CD14-positive monocyte (primary cell): ENCODE measurements at regions not wholly inside any gene's neighbourhood (a gene's known extent, or its start where the extent isn't known, plus 50 kb on each side); places are given as distances from the start of the nearest gene placed in this dataset.

Experiments
- DNase-seq, 3 donors: peaks; one replicate each; pipeline ENCODE4 v3.0.0-alpha.2; 2011 to 2022
- H2AFZ ChIP-seq: 2 replicates; pipeline ENCODE4 v1.6.0; 2012; ENCODE audit warnings: mild to moderate bottlenecking, low read depth, low read length, inconsistent platforms; ENCODE audit not compliant: insufficient read depth, poor library complexity, severe bottlenecking
- H3K27ac ChIP-seq, 2 donors: 1 replicate in 1 of 2; 2 replicates in 1 of 2; pipeline ENCODE4 v1.5.1; 2012 to 2013; ENCODE audit warnings: low read length in 2 of 2, control low read depth in 1 of 2, inconsistent platforms in 1 of 2, low read depth in 1 of 2, mild to moderate bottlenecking in 1 of 2
- H3K27me3 ChIP-seq, 2 donors: one replicate each; pipeline versions ENCODE4 v1.6.0 to v1.6.1; 2011 to 2013; ENCODE audit warnings: low read length in 2 of 2; ENCODE audit not compliant: control insufficient read depth in 2 of 2, insufficient read depth in 2 of 2
- H3K36me3 ChIP-seq, 2 donors: replicated peaks in 1 of 2; 1 replicate in 1 of 2; 2 replicates in 1 of 2; pipeline versions ENCODE4 v1.5.1 to v1.6.1; 2012 to 2013; ENCODE audit warnings: low read length in 2 of 2, control low read depth in 1 of 2, inconsistent platforms in 1 of 2, mild to moderate bottlenecking in 1 of 2; ENCODE audit not compliant: insufficient read depth in 2 of 2, control insufficient read depth in 1 of 2
- H3K4me1 ChIP-seq, 2 donors: 1 replicate in 1 of 2; 2 replicates in 1 of 2; pipeline versions ENCODE4 v1.5.1 to v1.6.1; 2012 to 2013; ENCODE audit warnings: low read length in 2 of 2, control low read depth in 1 of 2, inconsistent platforms in 1 of 2, mild to moderate bottlenecking in 1 of 2, moderate library complexity in 1 of 2; ENCODE audit not compliant: insufficient read depth in 2 of 2, control insufficient read depth in 1 of 2
- H3K4me2 ChIP-seq: replicated peaks from 2 replicates; pipeline ENCODE3; 2012; ENCODE audit warnings: low read length, moderate library complexity, mild to moderate bottlenecking; ENCODE audit not compliant: poor library complexity, severe bottlenecking; ENCODE audit errors: extremely low read depth
- H3K4me3 ChIP-seq, 3 experiments: fragments of 200-600 bp in 1 of 3; sonication (generic) in 1 of 3; replicated peaks in 1 of 3; 1 replicate in 2 of 3; 2 replicates in 1 of 3; pipeline ENCODE4 v1.5.1; 2011 to 2013; ENCODE audit warnings: low read length in 3 of 3, mild to moderate bottlenecking in 3 of 3, control low read depth in 2 of 3, low read depth in 2 of 3, inconsistent platforms in 1 of 3, moderate library complexity in 1 of 3
- H3K79me2 ChIP-seq: 2 replicates; pipeline ENCODE4 v1.6.0; 2012; ENCODE audit warnings: mild to moderate bottlenecking, control low read depth, inconsistent platforms, low read length, moderate library complexity; ENCODE audit not compliant: insufficient read depth
- H3K9ac ChIP-seq: 2 replicates; pipeline ENCODE4 v1.6.0; 2017; ENCODE audit warnings: low read length, mild to moderate bottlenecking; ENCODE audit not compliant: insufficient read depth, poor library complexity, severe bottlenecking
- H3K9me3 ChIP-seq, 2 donors: replicated peaks in 1 of 2; 1 replicate in 1 of 2; 2 replicates in 1 of 2; pipeline versions ENCODE4 v1.5.1 to v1.6.1; 2012 to 2013; ENCODE audit warnings: low read length in 2 of 2, control low read depth in 1 of 2; ENCODE audit not compliant: control insufficient read depth in 1 of 2, insufficient read depth in 1 of 2
- H4K20me1 ChIP-seq: 2 replicates; pipeline ENCODE4 v1.6.0; 2012; ENCODE audit warnings: mild to moderate bottlenecking, low read length, control low read depth, moderate library complexity; ENCODE audit not compliant: insufficient read depth
- H3K27ac Mint-ChIP-seq, 7 donors: one replicate each; pipeline ENCODE4 v1.8.0; 2020; ENCODE audit warnings: mild to moderate bottlenecking in 7 of 7, mixed read lengths in 7 of 7, moderate library complexity in 6 of 7, inconsistent platforms in 2 of 7
- H3K27me3 Mint-ChIP-seq, 3 donors: one replicate each; pipeline ENCODE4 v1.8.0; 2021 to 2022; ENCODE audit warnings: low read depth in 3 of 3, mild to moderate bottlenecking in 3 of 3, mixed read lengths in 3 of 3, moderate library complexity in 3 of 3, inconsistent platforms in 1 of 3
- H3K36me3 Mint-ChIP-seq, 2 donors: one replicate each; pipeline ENCODE4 v1.8.0; 2020; ENCODE audit warnings: mixed read lengths in 2 of 2, inconsistent platforms in 1 of 2, mild to moderate bottlenecking in 1 of 2
- H3K4me1 Mint-ChIP-seq: one replicate; pipeline ENCODE4 v1.8.0; 2020; ENCODE audit warnings: mild to moderate bottlenecking, mixed read lengths
- H3K4me3 Mint-ChIP-seq, 2 donors: one replicate each; pipeline ENCODE4 v1.8.0; 2020; ENCODE audit warnings: mild to moderate bottlenecking in 2 of 2, mixed read lengths in 2 of 2, moderate library complexity in 1 of 2
- H3K9me3 Mint-ChIP-seq, 7 donors: one replicate each; pipeline ENCODE4 v1.8.0; 2020 to 2022; ENCODE audit warnings: mixed read lengths in 7 of 7, mild to moderate bottlenecking in 6 of 7, moderate library complexity in 6 of 7, inconsistent platforms in 2 of 7
- WGBS: methylation state at CpG from one replicate; pipeline ENCODE4 v1.1.5; 2013; ENCODE audit warnings: missing lambda C conversion rate; ENCODE audit not compliant: insufficient coverage; 5-methylcytosine and 5-hydroxymethylcytosine counted together
- intact Hi-C, 2 donors: fragments of 100-400 bp; cut with micrococcal nuclease; formaldehyde crosslinking; loops; one replicate each; pipeline versions ENCODE4 v1.15.0 to v1.15.1; 2023
- TF ChIP-seq, protein P1 (sequence below): fragments of 200-600 bp; IDR thresholded peaks from one replicate; pipeline ENCODE4 v1.8.0; 2022; ENCODE audit warnings: antibody characterized with exemption, mild to moderate bottlenecking

DNA sequence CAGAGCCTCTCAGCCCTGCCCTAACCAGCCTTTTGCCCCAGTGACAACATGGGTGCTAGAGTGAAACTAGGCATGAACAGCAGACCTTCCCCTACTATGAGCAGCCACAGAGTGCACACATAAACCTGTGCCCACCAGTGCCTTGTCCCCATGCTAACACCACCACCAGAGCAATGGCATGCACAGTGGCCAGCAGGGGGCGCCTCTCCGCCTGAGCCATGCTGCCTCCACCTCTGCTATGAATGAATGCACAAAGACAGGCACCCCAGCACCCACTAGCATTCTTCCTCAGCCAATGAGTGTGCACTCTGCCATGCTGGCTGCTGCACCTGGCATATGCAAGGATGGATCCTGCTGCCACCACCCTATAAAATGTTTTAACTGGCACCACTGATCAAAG, 286.9 kb upstream of the FGF16 start:
- intact Hi-C loops: no loop called here
- H3K9ac ChIP-seq: no peak overlapping the region
- no peaks in the 10 kb centered on the region for H3K4me1 ChIP-seq
- no peaks in the 10 kb centered on the region for H3K27me3 ChIP-seq
- H3K27ac Mint-ChIP-seq: no peak overlapping the region
- no peaks in the 10 kb centered on the region for H4K20me1 ChIP-seq
- no peaks in the 10 kb centered on the region for H3K36me3 ChIP-seq
- H3K9me3 Mint-ChIP-seq: peaks cover 0 to 9% (median 6%) of the 10 kb centered on the region in 7 donors
- H3K4me3 ChIP-seq: no peak overlapping the region
- H3K4me1 Mint-ChIP-seq: no peaks in the 10 kb centered on the region
- H2AFZ ChIP-seq: no peak overlapping the region
- no peak overlapping the region for H3K4me3 Mint-ChIP-seq
- DNase-seq: no peak
- 29% methylated on average over 2 of the region's 2 CpGs for WGBS
- H3K79me2 ChIP-seq: no peaks in the 10 kb centered on the region
- TF ChIP-seq, protein P1, sequence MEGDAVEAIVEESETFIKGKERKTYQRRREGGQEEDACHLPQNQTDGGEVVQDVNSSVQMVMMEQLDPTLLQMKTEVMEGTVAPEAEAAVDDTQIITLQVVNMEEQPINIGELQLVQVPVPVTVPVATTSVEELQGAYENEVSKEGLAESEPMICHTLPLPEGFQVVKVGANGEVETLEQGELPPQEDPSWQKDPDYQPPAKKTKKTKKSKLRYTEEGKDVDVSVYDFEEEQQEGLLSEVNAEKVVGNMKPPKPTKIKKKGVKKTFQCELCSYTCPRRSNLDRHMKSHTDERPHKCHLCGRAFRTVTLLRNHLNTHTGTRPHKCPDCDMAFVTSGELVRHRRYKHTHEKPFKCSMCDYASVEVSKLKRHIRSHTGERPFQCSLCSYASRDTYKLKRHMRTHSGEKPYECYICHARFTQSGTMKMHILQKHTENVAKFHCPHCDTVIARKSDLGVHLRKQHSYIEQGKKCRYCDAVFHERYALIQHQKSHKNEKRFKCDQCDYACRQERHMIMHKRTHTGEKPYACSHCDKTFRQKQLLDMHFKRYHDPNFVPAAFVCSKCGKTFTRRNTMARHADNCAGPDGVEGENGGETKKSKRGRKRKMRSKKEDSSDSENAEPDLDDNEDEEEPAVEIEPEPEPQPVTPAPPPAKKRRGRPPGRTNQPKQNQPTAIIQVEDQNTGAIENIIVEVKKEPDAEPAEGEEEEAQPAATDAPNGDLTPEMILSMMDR: no peak
- no peaks in the 10 kb centered on the region for H3K36me3 Mint-ChIP-seq
- no peaks in the 10 kb centered on the region for H3K27me3 Mint-ChIP-seq
- H3K27ac ChIP-seq: no peak overlapping the region
- H3K4me2 ChIP-seq: no peak overlapping the region
- H3K9me3 ChIP-seq: peaks cover 0 to 11% of the 10 kb centered on the region in 2 donors

DNA sequence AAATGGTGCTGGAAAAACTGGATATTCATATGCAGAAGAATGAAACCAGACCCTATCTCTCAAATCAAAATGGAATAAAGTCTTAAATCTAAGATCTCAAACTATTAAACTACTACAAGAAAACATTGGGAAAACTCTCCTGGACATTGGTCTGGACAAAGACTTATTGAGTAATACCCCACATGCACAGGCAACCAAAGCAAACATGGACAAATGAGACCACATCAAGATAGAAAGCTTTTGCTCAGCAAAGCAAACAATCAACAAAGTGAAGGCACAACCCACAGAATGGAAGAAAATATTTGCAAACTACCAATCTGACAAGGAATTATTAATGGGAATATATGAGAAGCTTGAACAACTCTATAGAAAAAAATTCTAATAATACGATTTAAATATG, 284.4 kb upstream of the FGF16 start:
- H3K9me3 Mint-ChIP-seq: peaks cover 0 to 12% (median 5%) of the 10 kb centered on the region in 7 donors
- TF ChIP-seq, protein P1: no peak
- no peaks in the 10 kb centered on the region for H3K4me1 ChIP-seq

More for the DNA sequence above, 284.4 kb upstream of the FGF16 start:
- Mint-ChIP-seq H3K4me3 (no peak overlapping the region), H3K27me3 (no peaks in the 10 kb centered on the region), H3K27ac (no peak overlapping the region), H3K4me1 (peaks cover 3% of the 10 kb centered on the region), H3K36me3 (no peaks in the 10 kb centered on the region)
- no peaks in the 10 kb centered on the region for H4K20me1 ChIP-seq
- H3K27me3 ChIP-seq: no peaks in the 10 kb centered on the region
- H3K9me3 ChIP-seq: peaks cover 0 to 11% of the 10 kb centered on the region in 2 donors
- no peak overlapping the region for H2AFZ ChIP-seq
- WGBS: no CpG with 5 or more reads among the region's 1 CpG
- intact Hi-C loops: no loop called here
- H3K27ac ChIP-seq: no peak overlapping the region
- H3K4me3 ChIP-seq: no peak overlapping the region
- H3K9ac ChIP-seq: no peak overlapping the region
- no peaks in the 10 kb centered on the region for H3K79me2 ChIP-seq
- H3K4me2 ChIP-seq: no peak overlapping the region
- no peak for DNase-seq
- no peaks in the 10 kb centered on the region for H3K36me3 ChIP-seq
